Hepatocyte (in vitro differentiated cells): ENCODE measurements at regions not wholly inside any gene's neighbourhood (a gene's known extent, or its start where the extent isn't known, plus 50 kb on each side); places are given as distances from the start of the nearest gene placed in this dataset.

Source experiments
- CTCF ChIP-seq: fragments of 200-600 bp; sonication (generic); IDR thresholded peaks from 2 replicates; pipeline ENCODE4 v1.5.1; 2016; ENCODE audit warnings: antibody characterized with exemption, mild to moderate bottlenecking; ENCODE audit not compliant: poor library complexity
- EZH2 ChIP-seq: fragments of 200-600 bp; sonication (generic); IDR thresholded peaks from 2 replicates; pipeline ENCODE4 v1.6.1; 2016; ENCODE audit warnings: antibody characterized with exemption, mild to moderate bottlenecking, borderline replicate concordance

DNA sequence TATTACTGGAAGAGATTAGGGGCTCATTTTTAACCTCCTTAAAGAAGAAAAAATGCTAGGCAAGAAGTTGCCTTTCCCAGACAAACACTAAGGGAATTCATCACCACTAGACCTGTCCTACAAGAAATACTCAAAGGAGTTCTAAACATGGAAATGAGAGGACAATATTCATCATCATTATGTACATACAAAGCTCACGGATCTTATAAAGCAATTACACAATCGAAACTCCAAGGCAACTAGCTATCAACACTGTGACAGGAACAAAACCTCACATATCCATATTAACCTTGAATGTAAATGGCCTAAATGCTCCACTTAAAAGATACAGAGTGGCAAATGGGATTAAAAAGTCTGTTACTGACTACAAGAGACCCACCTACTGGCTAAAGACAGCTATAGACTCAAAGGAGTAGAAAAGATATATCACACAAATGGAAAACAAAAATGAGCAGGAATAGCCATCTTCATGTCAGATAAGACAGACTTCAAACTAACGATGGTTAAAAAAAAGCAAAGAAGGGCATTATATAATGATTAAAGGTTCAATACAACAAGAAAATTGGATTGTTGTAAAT, 246.6 kb downstream of the ADRA2A start:
- TF ChIP-seq CTCF: peak; percentile 30
- no peak for TF ChIP-seq EZH2
